Amniotic stem cell (primary cell): ENCODE measurements at regions not wholly inside any gene's neighbourhood (a gene's known extent, or its start where the extent isn't known, plus 50 kb on each side); places are given as distances from the start of the nearest gene placed in this dataset.

Experiments
- DNase-seq: peaks from one replicate; lab custom pipeline; 2025; lab: John Stamatoyannopoulos, UW

- no peak for DNase-seq
Observed at GRCh38 chr10:4196771-4197390, 411.9 kb upstream of the KLF6 start.

GRCh38 chr10:4196183-4196582, 411.2 kb upstream of the KLF6 start:
- DNase-seq = no peak

DNA sequence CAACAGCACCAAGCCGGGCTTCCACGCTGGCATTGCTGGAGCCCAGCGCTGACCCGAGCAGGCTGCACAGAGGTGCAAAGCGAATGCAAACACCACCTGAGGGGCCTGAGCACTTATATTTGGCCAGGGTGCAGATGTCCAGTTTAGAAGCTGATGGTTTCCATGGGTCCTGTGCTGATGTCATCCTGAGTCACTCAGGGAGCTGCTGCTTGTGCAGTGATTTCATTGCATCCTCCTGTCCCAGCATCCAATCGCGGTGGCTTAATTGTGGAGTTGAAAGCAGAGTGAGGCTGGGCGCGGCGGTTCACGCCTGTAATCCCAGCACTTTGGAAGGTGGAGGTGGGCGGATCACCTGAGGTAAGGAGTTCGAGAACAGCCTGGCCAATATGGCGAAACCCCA, 410.2 kb upstream of the KLF6 start:
- no peak for DNase-seq

- DNase-seq = no peak
Observed at GRCh38 chr10:4194231-4194630, 409.2 kb upstream of the KLF6 start.

- no peak for DNase-seq
Observed at GRCh38 chr10:4191894-4192293, 406.9 kb upstream of the KLF6 start.

GRCh38 chr10:4191354-4191753, 406.3 kb upstream of the KLF6 start:
- no peak for DNase-seq

- no peak for DNase-seq
Observed at GRCh38 chr10:4190876-4191275, 405.9 kb upstream of the KLF6 start.

- DNase-seq = no peak
Observed at GRCh38 chr10:4189281-4189680, 404.3 kb upstream of the KLF6 start.

GRCh38 chr10:4188406-4188805, 403.4 kb upstream of the KLF6 start:
- no peak for DNase-seq

DNA sequence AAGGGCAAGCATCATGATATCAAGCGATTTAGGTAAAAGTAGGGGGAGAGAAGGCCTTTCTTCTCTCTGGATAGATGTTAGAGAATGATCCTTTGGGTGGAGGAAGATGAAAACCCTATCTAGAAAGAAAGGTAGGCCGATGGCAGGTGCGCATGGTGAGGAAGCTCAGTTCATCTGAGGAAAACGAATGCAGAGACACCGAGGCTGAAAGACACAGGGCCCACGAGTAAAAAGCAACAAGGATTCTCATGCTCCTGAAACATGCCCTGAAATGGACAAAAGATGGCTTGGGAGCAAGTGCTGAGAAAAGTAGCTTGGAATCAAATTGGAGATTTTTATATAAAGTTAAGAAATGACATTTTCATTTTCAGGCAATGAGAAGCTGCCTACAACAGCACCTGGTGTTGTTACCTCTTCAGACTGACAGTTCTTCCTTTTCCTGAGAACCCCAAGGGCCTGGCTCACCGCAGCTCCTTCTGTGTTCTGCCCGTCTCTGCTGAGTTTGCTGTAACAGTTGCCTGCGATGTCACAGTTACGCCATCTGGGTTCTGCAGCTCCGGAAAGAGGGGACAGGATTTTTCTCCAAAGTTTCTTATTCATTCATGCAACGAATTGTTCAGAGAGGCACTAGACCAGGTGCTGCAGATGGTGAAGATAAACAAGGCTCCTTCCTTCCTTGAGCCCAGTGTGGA, 402.0 kb upstream of the KLF6 start:
- DNase-seq = no peak

- no peak for DNase-seq
Observed at GRCh38 chr10:4183761-4184261, 398.8 kb upstream of the KLF6 start.

DNA sequence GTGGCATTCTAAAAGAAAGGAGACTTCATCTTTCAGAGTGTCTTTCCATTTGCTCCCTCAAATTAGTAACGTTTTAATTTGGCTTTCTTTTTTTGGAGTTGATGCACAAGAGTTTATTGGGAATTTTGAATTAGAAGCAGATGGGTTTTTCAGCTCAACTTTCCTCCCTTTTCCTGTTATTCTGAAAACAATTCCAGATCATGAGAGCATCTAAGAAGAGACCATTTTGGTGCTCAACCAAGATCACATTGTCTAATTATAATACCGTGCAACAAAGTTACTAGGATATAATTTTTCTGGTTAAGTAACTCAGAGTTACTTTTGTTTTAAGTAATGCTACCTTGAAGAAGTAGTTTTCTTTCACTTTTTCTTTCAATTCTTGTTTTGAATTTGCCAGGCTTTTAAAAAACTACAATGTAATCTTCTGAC, 396.6 kb upstream of the KLF6 start:
- no peak for DNase-seq

- DNase-seq = no peak
Observed at GRCh38 chr10:4181081-4181480, 396.1 kb upstream of the KLF6 start.

GRCh38 chr10:4177791-4178190, 392.8 kb upstream of the KLF6 start:
- no peak for DNase-seq

DNA sequence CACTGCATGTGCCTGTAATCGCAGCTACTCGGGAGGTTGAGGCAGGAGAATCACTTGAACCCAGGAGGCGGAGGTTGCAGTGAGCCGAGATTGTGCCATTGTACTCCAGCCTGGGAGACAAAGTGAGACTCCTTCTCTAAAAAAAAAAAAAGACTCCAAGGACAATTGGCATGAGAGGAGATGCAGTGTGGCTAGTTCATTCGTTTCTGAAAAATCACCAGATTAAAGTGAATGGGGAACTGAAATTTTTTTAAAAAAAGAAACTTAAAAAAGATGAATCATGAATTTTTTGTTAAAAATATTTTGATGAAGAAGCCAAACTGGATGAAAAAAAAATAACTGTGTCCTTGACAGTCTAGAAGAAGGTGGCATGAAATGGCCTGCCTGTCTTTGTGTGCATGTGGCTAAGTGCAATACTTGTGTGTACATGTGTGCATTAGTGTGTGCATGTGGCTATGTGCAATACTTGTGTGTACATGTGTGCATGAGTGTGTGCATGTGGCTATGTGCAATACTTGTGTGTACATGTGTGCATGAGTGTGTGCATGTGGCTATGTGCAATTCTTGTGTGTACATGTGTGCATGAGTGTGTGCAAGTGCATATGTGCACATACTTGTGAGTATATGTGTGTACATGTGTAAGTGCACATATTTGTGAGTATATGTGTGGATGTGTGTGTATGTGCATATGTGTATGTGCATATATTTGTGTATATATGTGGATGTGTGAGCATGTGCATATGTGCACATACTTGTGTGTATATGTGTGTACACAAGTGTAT, 391.7 kb upstream of the KLF6 start:
- no peak for DNase-seq

GRCh38 chr10:4174197-4174596, 389.2 kb upstream of the KLF6 start:
- DNase-seq = no peak

GRCh38 chr10:4170633-4171314, 385.8 kb upstream of the KLF6 start:
- no peak for DNase-seq

DNA sequence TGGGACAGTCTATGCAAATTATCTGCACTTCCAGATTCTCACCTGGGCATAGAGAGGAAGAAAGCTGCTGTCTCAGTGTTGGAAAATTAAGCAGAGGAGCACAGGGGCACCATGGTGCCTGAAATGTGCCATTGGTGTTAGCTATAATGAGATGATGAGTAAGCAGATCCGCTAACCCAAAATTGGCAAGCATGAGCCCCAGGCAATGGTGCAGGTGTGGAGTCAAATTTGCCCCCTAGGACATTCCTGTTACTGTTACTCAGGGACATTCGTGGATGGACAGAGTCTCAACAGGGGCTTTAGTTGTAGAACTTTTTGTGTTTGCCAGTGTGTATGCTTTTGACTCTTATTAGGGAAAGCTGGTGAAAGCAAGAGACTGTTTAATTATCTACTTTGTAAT, 385.2 kb upstream of the KLF6 start:
- no peak for DNase-seq

GRCh38 chr10:4169448-4169847, 384.4 kb upstream of the KLF6 start:
- no peak for DNase-seq

GRCh38 chr10:4167216-4167615, 382.2 kb upstream of the KLF6 start:
- no peak for DNase-seq

DNA sequence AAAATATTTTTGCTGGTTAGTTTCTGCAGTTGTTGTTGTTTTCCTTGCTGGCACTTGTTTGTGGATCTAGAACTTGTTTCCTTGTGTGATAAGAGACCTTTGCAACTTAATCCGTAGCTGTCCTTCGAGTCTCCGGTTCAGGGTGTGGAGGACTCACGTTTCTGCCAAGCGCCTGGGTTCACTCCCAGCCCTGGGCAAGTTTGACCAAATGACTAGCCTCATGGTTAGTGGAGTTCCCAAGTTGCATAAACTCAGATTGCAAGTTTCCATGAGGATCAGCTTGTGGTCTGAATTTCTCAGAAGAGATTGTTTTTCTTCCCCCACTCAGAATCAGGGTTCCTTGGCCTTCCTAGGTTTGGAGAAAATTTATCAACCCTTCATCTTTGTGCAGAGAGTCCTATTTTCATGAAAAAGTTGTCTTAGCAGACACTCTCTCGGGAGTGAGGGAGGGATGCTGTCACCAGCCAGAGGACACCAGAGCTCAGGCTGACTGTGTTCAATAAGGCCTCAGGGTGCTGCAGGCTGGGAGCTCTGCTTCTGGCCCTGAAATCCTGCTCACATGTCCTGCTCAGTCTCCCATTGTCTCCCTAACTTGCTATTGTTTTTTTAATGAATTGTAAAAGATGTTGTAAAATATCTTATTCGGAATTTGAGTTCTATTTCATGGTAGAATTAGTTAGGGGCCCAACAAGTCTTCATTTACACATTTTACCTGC, 377.7 kb upstream of the KLF6 start:
- no peak for DNase-seq

DNA sequence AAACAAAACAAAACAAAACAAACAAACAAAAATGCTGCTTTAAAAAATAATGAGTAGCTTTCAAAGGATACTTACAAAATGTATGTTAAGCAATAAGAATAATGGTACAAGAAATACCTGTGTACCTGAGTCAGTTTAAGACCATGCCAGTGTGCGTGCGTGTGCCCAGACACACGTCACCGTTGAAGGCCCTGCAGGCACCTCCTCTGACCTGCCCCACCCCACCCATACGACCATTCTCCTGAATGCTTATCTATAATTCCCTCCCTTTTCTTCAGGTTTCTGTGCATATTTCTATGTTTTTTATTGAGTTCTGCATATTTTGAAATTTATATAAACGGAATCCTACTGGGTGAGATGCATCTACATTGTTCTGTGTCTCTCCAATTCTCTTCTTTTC, 374.2 kb upstream of the KLF6 start:
- DNase-seq = no peak
